ENCODE measurements at regions not wholly inside any gene's neighbourhood (a gene's known extent, or its start where the extent isn't known, plus 50 kb on each side); places are given as distances from the start of the nearest gene placed in this dataset.
A peak's percentile ranks its signal among the peaks of the same experiment; 100 is the strongest.

- H3F3A ChIP-seq (ENCODE audit: low read depth): no peaks in the 10 kb centered on the region
- Mint-ChIP-seq H3K9me3 (peaks cover 4% of the 10 kb centered on the region), H3K4me1 (peaks cover 39% of the 10 kb centered on the region), H3K4me3 (no peak overlapping the region), H3K36me3 (no peaks in the 10 kb centered on the region), H3K27me3 (ENCODE audit: insufficient read depth, low read depth) (peaks cover 13% of the 10 kb centered on the region), H3K27ac (peak overlapping the region; percentile 79)
- H3K4me3 ChIP-seq: no peak overlapping the region
- H3K79me2 ChIP-seq (ENCODE audit: low read depth): no peaks in the 10 kb centered on the region
- peaks cover 9% of the 10 kb centered on the region for H3K4me1 ChIP-seq
- no peak overlapping the region for H3K9ac ChIP-seq
- no peak overlapping the region for H3K27ac ChIP-seq
- no peaks in the 10 kb centered on the region for H3K27me3 ChIP-seq
- no peak overlapping the region for H2AFZ ChIP-seq (replicated peaks)
- TF ChIP-seq, protein P1, sequence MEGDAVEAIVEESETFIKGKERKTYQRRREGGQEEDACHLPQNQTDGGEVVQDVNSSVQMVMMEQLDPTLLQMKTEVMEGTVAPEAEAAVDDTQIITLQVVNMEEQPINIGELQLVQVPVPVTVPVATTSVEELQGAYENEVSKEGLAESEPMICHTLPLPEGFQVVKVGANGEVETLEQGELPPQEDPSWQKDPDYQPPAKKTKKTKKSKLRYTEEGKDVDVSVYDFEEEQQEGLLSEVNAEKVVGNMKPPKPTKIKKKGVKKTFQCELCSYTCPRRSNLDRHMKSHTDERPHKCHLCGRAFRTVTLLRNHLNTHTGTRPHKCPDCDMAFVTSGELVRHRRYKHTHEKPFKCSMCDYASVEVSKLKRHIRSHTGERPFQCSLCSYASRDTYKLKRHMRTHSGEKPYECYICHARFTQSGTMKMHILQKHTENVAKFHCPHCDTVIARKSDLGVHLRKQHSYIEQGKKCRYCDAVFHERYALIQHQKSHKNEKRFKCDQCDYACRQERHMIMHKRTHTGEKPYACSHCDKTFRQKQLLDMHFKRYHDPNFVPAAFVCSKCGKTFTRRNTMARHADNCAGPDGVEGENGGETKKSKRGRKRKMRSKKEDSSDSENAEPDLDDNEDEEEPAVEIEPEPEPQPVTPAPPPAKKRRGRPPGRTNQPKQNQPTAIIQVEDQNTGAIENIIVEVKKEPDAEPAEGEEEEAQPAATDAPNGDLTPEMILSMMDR (IDR thresholded peaks at IDR 0.05): no peak
- TF ChIP-seq EZH2phosphoT487 (IDR thresholded peaks at IDR 0.05) (no peak), EZH2 (IDR thresholded peaks at IDR 0.05) (no peak)
- H3K36me3 ChIP-seq: no peaks in the 10 kb centered on the region
- no peaks in the 10 kb centered on the region for H3K9me3 ChIP-seq (ENCODE audit: low read depth)
- H4K20me1 ChIP-seq (ENCODE audit: low read depth): no peaks in the 10 kb centered on the region
- DNase-seq (ENCODE audit: low spot score): no peak
- H3K4me2 ChIP-seq: no peak overlapping the region
Measured at GRCh38 chr5:174618589-174618988, 105.8 kb upstream of the MSX2 start.

GRCh38 chr5:174622067-174622466 is 102.3 kb upstream of the MSX2 start:
- Histone ChIP-seq H3K4me3 (no peak overlapping the region), H3K4me1 (peaks cover 35% of the 10 kb centered on the region), H3F3A (ENCODE audit: low read depth) (peaks cover 20% of the 10 kb centered on the region), H3K27me3 (no peaks in the 10 kb centered on the region), H3K4me2 (no peak overlapping the region), H3K79me2 (ENCODE audit: low read depth) (no peaks in the 10 kb centered on the region), H3K27ac (no peak overlapping the region), H2AFZ (replicated peaks) (no peak overlapping the region), H3K36me3 (no peaks in the 10 kb centered on the region), H4K20me1 (ENCODE audit: low read depth) (no peaks in the 10 kb centered on the region), H3K9me3 (ENCODE audit: low read depth) (no peaks in the 10 kb centered on the region), H3K9ac (no peak overlapping the region)
- Mint-ChIP-seq H3K27ac (no peak overlapping the region), H3K27me3 (ENCODE audit: insufficient read depth, low read depth) (peaks cover 14% of the 10 kb centered on the region), H3K9me3 (peaks cover 2% of the 10 kb centered on the region), H3K36me3 (no peaks in the 10 kb centered on the region), H3K4me1 (peaks cover 67% of the 10 kb centered on the region), H3K4me3 (peak overlapping the region; percentile 26)
- no peak for DNase-seq (ENCODE audit: low spot score)
- TF ChIP-seq, protein P1 (IDR thresholded peaks at IDR 0.05): no peak
- TF ChIP-seq EZH2phosphoT487 (IDR thresholded peaks at IDR 0.05) (no peak), EZH2 (IDR thresholded peaks at IDR 0.05) (no peak)

DNA sequence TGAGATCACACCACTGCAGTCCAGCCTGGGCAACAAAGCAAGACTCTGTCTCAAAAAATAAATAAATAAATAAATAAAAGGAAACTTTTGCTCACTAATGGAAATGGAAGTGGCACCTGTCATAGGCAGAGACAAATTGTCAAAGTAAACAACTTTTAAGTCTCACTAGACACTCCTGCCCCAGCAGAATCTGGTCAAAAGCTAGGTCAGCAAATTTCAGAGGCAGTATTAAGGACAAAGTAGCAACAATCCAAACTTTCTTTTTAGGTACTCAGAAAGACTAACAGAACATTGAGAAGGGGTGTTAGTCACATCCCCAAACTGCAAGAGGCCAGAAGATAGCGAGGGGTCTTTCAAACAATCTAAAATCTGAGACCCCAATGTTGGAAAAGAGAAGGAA is 101.4 kb upstream of the MSX2 start:
- peaks cover 67% of the 10 kb centered on the region for H3K4me1 Mint-ChIP-seq

More for the DNA sequence above, 101.4 kb upstream of the MSX2 start:
- DNase-seq (ENCODE audit: low spot score): no peak
- Histone ChIP-seq H3K9me3 (ENCODE audit: low read depth) (no peaks in the 10 kb centered on the region), H3K27ac (no peak overlapping the region), H3F3A (ENCODE audit: low read depth) (peaks cover 20% of the 10 kb centered on the region), H4K20me1 (ENCODE audit: low read depth) (no peaks in the 10 kb centered on the region), H3K27me3 (no peaks in the 10 kb centered on the region), H2AFZ (replicated peaks) (peak overlapping the region; percentile 46), H3K4me3 (no peak overlapping the region), H3K4me2 (no peak overlapping the region), H3K4me1 (peaks cover 28% of the 10 kb centered on the region), H3K79me2 (ENCODE audit: low read depth) (no peaks in the 10 kb centered on the region), H3K36me3 (no peaks in the 10 kb centered on the region), H3K9ac (no peak overlapping the region)
- Mint-ChIP-seq H3K4me3 (no peak overlapping the region), H3K9me3 (peaks cover 2% of the 10 kb centered on the region), H3K27me3 (ENCODE audit: insufficient read depth, low read depth) (peaks cover 19% of the 10 kb centered on the region), H3K36me3 (no peaks in the 10 kb centered on the region), H3K27ac (no peak overlapping the region)
- TF ChIP-seq, protein P1 (IDR thresholded peaks at IDR 0.05): no peak
- TF ChIP-seq EZH2 (IDR thresholded peaks at IDR 0.05): no peak
- TF ChIP-seq EZH2phosphoT487 (IDR thresholded peaks at IDR 0.05): no peak

All from neural progenitor cell (in vitro differentiated cells).